Nephron (organoid): ENCODE measurements at regions not wholly inside any gene's neighbourhood (a gene's known extent, or its start where the extent isn't known, plus 50 kb on each side); places are given as distances from the start of the nearest gene placed in this dataset.

Source experiments
- H3K27ac Mint-ChIP-seq, 3 experiments: 2 replicates each; pipeline ENCODE4 v1.8.0; 2020; ENCODE audit warnings: mixed read lengths in 3 of 3, mild to moderate bottlenecking in 2 of 3, moderate library complexity in 1 of 3
- H3K27me3 Mint-ChIP-seq: 2 replicates; pipeline ENCODE4 v1.8.0; 2021; ENCODE audit warnings: low read depth, mild to moderate bottlenecking, moderate library complexity, mixed read lengths
- H3K36me3 Mint-ChIP-seq: 2 replicates; pipeline ENCODE4 v1.8.0; 2020; ENCODE audit warnings: low read depth, mixed read lengths
- H3K4me1 Mint-ChIP-seq: 2 replicates; pipeline ENCODE4 v1.8.0; 2020; ENCODE audit warnings: mixed read lengths
- H3K4me3 Mint-ChIP-seq, 3 experiments: 2 replicates each; pipeline ENCODE4 v1.8.0; 2020; ENCODE audit warnings: mild to moderate bottlenecking in 3 of 3, mixed read lengths in 3 of 3, moderate library complexity in 2 of 3
- H3K9me3 Mint-ChIP-seq: 2 replicates; pipeline ENCODE4 v1.8.0; 2020; ENCODE audit warnings: mixed read lengths
- TF ChIP-seq, protein P1 (sequence below), 3 experiments: fragments of 200-600 bp; sonication (generic); IDR thresholded peaks; one replicate each; pipeline ENCODE4 v1.5.0; 2021; ENCODE audit warnings: antibody characterized with exemption in 3 of 3; ENCODE audit not compliant: unreplicated experiment in 3 of 3

DNA sequence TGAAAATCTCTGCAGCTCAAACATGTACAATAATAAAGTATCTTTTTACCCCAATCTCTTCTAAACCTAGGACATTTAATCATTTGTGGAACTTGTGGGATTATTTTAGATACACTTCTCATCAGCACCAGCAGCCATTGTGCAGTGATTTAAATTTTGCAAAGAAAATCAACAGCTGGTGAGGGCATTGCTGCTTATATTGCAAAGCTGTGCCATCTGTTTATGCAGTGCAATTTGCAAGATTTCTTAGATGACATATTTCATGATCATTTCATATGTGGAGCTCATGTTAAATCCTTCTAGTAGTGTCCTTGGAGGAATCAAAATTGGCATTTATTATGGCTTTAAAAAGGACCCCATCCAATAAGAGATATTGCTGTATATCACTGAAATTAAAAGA lies 320.7 kb downstream of the BTG1 start:
- H3K36me3 Mint-ChIP-seq, result no peaks in the 10 kb centered on the region
- TF ChIP-seq, protein P1, sequence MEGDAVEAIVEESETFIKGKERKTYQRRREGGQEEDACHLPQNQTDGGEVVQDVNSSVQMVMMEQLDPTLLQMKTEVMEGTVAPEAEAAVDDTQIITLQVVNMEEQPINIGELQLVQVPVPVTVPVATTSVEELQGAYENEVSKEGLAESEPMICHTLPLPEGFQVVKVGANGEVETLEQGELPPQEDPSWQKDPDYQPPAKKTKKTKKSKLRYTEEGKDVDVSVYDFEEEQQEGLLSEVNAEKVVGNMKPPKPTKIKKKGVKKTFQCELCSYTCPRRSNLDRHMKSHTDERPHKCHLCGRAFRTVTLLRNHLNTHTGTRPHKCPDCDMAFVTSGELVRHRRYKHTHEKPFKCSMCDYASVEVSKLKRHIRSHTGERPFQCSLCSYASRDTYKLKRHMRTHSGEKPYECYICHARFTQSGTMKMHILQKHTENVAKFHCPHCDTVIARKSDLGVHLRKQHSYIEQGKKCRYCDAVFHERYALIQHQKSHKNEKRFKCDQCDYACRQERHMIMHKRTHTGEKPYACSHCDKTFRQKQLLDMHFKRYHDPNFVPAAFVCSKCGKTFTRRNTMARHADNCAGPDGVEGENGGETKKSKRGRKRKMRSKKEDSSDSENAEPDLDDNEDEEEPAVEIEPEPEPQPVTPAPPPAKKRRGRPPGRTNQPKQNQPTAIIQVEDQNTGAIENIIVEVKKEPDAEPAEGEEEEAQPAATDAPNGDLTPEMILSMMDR (IDR thresholded peaks at IDR 0.05; ENCODE audit: unreplicated experiment in 3 of 3), result no peak

DNA sequence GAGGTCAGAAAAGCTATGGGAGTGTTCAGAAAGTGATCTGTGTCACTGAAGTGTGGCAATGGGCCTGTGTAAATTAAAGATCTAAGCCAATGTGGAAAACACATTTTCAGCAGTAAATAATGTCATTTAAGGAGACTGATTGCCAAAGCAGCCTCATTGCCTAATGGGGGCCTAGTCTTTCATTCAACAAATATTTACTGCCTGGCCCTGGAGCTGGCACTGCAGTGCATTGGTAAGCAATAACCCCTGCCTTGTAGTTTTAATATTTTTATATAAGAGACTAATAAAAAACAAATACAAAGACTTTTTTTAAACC lies 326.6 kb downstream of the BTG1 start:
- no peaks in the 10 kb centered on the region for H3K27me3 Mint-ChIP-seq
- peak overlapping the region in 2 of 3 experiments; percentile 17 to 47 for H3K27ac Mint-ChIP-seq
- H3K4me1 Mint-ChIP-seq, result peaks cover 11% of the 10 kb centered on the region
- TF ChIP-seq, protein P1 (IDR thresholded peaks at IDR 0.05; ENCODE audit: unreplicated experiment in 3 of 3), result no peak
- no peak overlapping the region for H3K4me3 Mint-ChIP-seq
- no peaks in the 10 kb centered on the region for H3K36me3 Mint-ChIP-seq
- peaks cover 4% of the 10 kb centered on the region for H3K9me3 Mint-ChIP-seq

More for the DNA sequence above, 320.7 kb downstream of the BTG1 start:
- Mint-ChIP-seq H3K4me3 (no peak overlapping the region), H3K27me3 (no peaks in the 10 kb centered on the region), H3K27ac (no peak overlapping the region), H3K9me3 (peaks cover 4% of the 10 kb centered on the region), H3K4me1 (no peaks in the 10 kb centered on the region)

DNA sequence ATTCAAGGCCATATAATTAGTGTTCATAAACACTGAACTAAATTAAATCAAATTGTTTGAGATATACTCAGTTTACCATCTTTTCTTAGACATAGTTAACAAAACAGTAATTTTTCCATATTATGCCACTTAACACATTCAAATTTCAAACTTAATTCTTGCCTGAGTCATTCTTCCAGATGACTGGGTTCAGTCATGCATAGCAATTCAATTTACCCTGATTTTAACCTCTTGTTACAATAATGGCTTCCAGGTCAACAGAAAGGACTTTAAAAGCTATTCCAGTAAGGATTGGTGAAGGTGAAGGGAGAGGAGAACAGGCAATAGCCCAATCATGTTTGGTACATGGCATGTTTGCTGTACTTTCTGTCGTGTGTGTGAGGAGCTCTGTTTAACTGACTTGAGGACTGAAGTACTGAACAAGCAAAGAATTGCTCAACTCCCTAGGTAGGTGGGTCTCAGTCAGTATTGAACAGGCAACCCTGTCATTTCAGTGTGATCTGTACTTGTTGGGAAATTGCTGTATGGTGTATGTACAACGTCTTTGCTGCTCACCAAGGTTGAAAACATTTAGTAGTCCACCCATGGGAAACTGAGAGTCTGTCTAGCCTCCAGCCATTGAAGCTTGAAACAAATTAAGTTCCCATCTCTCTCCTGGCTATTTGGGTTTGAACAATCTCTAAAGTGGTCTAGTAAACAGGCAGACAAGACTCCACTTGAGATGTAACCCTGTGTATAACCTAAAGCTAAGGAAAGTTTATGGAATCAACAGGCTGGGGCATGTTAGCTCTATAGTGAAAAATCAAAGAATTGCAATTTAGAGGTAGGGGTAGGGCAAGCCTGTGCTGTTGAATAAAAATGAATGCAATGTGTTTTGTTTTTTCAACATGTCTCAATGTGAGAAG lies 327.2 kb downstream of the BTG1 start:
- Mint-ChIP-seq H3K4me3 (no peak overlapping the region), H3K27ac (peak overlapping the region in 2 of 3 experiments; percentile 17 to 47), H3K27me3 (no peaks in the 10 kb centered on the region), H3K36me3 (no peaks in the 10 kb centered on the region), H3K4me1 (peaks cover 11% of the 10 kb centered on the region), H3K9me3 (peaks cover 4% of the 10 kb centered on the region)
- TF ChIP-seq, protein P1 (IDR thresholded peaks at IDR 0.05; ENCODE audit: unreplicated experiment in 3 of 3), result no peak

DNA sequence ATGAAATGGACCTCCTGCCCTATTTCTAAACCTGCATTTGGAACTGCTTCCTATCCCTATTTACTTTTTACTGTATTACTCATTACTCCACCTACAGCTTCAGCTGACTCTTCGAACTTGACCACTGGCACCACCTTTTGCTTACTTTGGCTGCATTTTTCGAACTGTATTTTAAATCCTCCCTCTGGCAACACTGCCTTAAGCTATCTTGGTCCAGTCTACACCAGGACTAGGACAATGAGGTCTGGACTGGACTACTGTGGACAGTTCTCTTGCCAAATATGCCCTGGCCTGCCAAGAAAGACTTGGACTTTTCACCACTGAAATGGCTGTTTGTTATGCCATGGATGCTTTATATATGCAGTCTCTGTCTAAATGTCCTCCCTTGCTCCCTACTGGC lies 328.1 kb downstream of the BTG1 start:
- Mint-ChIP-seq H3K27me3 (no peaks in the 10 kb centered on the region), H3K9me3 (peaks cover 4% of the 10 kb centered on the region), H3K4me1 (peaks cover 11% of the 10 kb centered on the region), H3K36me3 (no peaks in the 10 kb centered on the region), H3K4me3 (no peak overlapping the region), H3K27ac (no peak overlapping the region)
- TF ChIP-seq, protein P1 (IDR thresholded peaks at IDR 0.05; ENCODE audit: unreplicated experiment in 3 of 3), result no peak

DNA sequence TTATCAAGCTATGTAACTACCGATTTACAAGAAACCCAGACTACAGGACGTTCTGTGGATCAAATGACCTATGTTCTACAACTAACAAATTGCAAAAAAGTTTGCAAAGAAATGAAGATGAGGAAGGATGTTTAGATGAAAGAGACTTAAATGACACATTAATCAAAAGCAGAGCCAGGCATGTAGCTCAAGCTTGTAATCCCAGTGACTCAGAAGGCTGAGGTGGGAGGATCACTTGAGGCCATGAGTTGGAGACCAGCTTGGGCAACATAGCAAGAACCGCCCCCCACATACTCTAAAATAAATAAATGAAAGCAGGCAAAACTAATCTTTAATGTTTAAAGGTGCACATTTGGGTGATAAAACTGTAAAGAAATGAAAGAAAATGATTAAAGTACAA lies 331.9 kb downstream of the BTG1 start:
- no peak overlapping the region for H3K27ac Mint-ChIP-seq
- H3K36me3 Mint-ChIP-seq, result peaks cover 4% of the 10 kb centered on the region
- peaks cover 3% of the 10 kb centered on the region for H3K4me1 Mint-ChIP-seq
- no peaks in the 10 kb centered on the region for H3K27me3 Mint-ChIP-seq
- H3K9me3 Mint-ChIP-seq, result peaks cover 12% of the 10 kb centered on the region
- no peak overlapping the region for H3K4me3 Mint-ChIP-seq
- TF ChIP-seq, protein P1 (IDR thresholded peaks at IDR 0.05; ENCODE audit: unreplicated experiment in 3 of 3), result no peak
